GM12874 (cell line): ENCODE measurements at regions not wholly inside any gene's neighbourhood (a gene's known extent, or its start where the extent isn't known, plus 50 kb on each side); places are given as distances from the start of the nearest gene placed in this dataset.

Experiments
- CTCF ChIP-seq: IDR thresholded peaks from 2 replicates; pipeline ENCODE4 v1.5.1; 2011; ENCODE audit warnings: low read depth, mild to moderate bottlenecking, control low read depth, low read length, moderate library complexity; ENCODE audit not compliant: insufficient read depth

- TF ChIP-seq CTCF, result no peak
Measured at GRCh38 chr1:244952280-244952933, 88.1 kb upstream of the HNRNPU start.

GRCh38 chr1:244948416-244948815 lies 84.1 kb upstream of the HNRNPU start:
- no peak for TF ChIP-seq CTCF

DNA sequence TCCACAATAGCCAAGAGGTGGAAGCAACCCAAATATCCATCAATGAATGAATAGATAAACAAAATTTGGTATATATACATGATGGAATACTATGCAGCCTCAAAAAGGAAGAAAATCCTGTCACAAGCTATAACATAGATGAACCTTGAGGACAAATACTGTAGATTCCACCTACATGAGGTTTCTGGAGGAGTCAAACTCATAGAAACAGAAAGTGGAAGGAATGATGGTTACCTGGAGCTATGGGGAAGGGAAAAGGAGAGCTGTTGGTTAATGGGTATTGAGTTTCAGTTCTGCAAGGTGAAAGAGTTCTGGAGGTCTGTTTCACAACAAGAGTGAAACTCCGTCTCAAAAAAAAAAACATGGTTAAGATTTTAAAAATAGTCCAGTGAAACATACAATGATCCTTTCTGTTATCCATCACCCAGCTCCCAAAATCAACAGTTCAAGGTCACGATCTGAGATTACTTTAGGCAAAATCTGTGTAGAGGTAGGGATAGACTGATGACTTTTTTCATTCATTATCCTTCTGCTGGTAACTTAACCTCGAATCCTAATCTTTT lies 80.8 kb upstream of the HNRNPU start:
- TF ChIP-seq CTCF, result no peak

GRCh38 chr1:244941121-244941520 lies 76.8 kb upstream of the HNRNPU start:
- no peak for TF ChIP-seq CTCF

DNA sequence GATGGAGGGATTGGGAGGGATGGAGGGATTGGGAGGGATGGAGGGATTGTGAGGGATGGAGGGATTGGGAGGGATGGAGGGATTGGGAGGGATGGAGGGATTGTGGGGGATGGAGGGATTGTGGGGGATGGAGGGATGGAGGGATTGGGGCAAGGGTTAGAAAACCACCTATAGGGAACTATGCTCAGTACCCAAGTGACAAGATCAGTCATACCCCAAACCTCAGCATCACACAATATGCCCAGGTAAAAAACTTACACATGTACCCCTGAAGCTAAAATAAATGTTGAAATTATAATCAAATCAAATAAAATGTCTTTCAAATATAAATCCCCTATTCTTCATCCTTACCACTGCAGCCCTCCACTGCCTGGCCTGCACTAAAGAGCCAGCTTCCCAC lies 72.8 kb upstream of the HNRNPU start:
- TF ChIP-seq CTCF, result no peak

- TF ChIP-seq CTCF, result no peak
Measured at GRCh38 chr1:244920911-244921761, 56.8 kb upstream of the HNRNPU start.
